ENCODE measurements at regions not wholly inside any gene's neighbourhood (a gene's known extent, or its start where the extent isn't known, plus 50 kb on each side); places are given as distances from the start of the nearest gene placed in this dataset.

GRCh38 chr7:82534684-82535083 is 91.1 kb upstream of the CACNA2D1 start:
- Histone ChIP-seq H4K20me1 (ENCODE audit: low read depth, low read length) (no peaks in the 10 kb centered on the region), H2AFZ (ENCODE audit: low read depth, low read length, severe bottlenecking) (no peak overlapping the region), H3K4me3 (ENCODE audit: insufficient read depth, low read length, poor library complexity, severe bottlenecking) (no peak overlapping the region), H3K36me3 (ENCODE audit: low read length) (no peaks in the 10 kb centered on the region), H3K9me2 (replicated peaks; ENCODE audit: insufficient read depth, low read length) (no peaks in the 10 kb centered on the region), H3K9ac (ENCODE audit: low read length) (no peak overlapping the region), H3K9me3 (ENCODE audit: insufficient read depth, low read length) (no peaks in the 10 kb centered on the region), H3K79me2 (ENCODE audit: insufficient read depth, low read length) (no peaks in the 10 kb centered on the region), H3K27ac (ENCODE audit: low read depth, low read length) (no peak overlapping the region), H3K4me2 (ENCODE audit: low read depth, low read length, poor library complexity, severe bottlenecking) (no peak overlapping the region), H3F3A (ENCODE audit: insufficient read depth) (no peaks in the 10 kb centered on the region), H3K27me3 (ENCODE audit: low read length) (no peaks in the 10 kb centered on the region)
- TF ChIP-seq EZH2phosphoT487 (conservative IDR thresholded peaks at IDR 0.05; ENCODE audit: low read length): no peak
- no peak for TF ChIP-seq CTCF (IDR thresholded peaks at IDR 0.05; ENCODE audit: insufficient read depth, low read length, poor library complexity, severe bottlenecking)

- Histone ChIP-seq H3K9me3 (ENCODE audit: insufficient read depth, low read length) (no peaks in the 10 kb centered on the region), H3K79me2 (ENCODE audit: insufficient read depth, low read length) (no peaks in the 10 kb centered on the region), H3F3A (ENCODE audit: insufficient read depth) (no peaks in the 10 kb centered on the region), H3K36me3 (ENCODE audit: low read length) (no peaks in the 10 kb centered on the region), H3K4me2 (ENCODE audit: low read depth, low read length, poor library complexity, severe bottlenecking) (no peak overlapping the region), H3K9ac (ENCODE audit: low read length) (no peak overlapping the region), H3K27me3 (ENCODE audit: low read length) (no peaks in the 10 kb centered on the region), H3K4me3 (ENCODE audit: insufficient read depth, low read length, poor library complexity, severe bottlenecking) (no peak overlapping the region), H3K27ac (ENCODE audit: low read depth, low read length) (no peak overlapping the region), H4K20me1 (ENCODE audit: low read depth, low read length) (no peaks in the 10 kb centered on the region), H2AFZ (ENCODE audit: low read depth, low read length, severe bottlenecking) (no peak overlapping the region), H3K9me2 (replicated peaks; ENCODE audit: insufficient read depth, low read length) (no peaks in the 10 kb centered on the region)
- TF ChIP-seq EZH2phosphoT487 (conservative IDR thresholded peaks at IDR 0.05; ENCODE audit: low read length) (no peak), CTCF (IDR thresholded peaks at IDR 0.05; ENCODE audit: insufficient read depth, low read length, poor library complexity, severe bottlenecking) (no peak)
These were observed 86.8 kb upstream of the CACNA2D1 start for GRCh38 chr7:82530361-82530760.

GRCh38 chr7:82528577-82529310 is 85.2 kb upstream of the CACNA2D1 start:
- H3F3A ChIP-seq (ENCODE audit: insufficient read depth): no peaks in the 10 kb centered on the region
- no peaks in the 10 kb centered on the region for H3K36me3 ChIP-seq (ENCODE audit: low read length)
- TF ChIP-seq EZH2phosphoT487 (conservative IDR thresholded peaks at IDR 0.05; ENCODE audit: low read length) (no peak), CTCF (IDR thresholded peaks at IDR 0.05; ENCODE audit: insufficient read depth, low read length, poor library complexity, severe bottlenecking) (no peak)
- H3K9me3 ChIP-seq (ENCODE audit: insufficient read depth, low read length): no peaks in the 10 kb centered on the region
- no peaks in the 10 kb centered on the region for H3K9me2 ChIP-seq (replicated peaks; ENCODE audit: insufficient read depth, low read length)
- no peak overlapping the region for H3K4me3 ChIP-seq (ENCODE audit: insufficient read depth, low read length, poor library complexity, severe bottlenecking)
- H3K27me3 ChIP-seq (ENCODE audit: low read length): no peaks in the 10 kb centered on the region
- no peaks in the 10 kb centered on the region for H4K20me1 ChIP-seq (ENCODE audit: low read depth, low read length)
- no peak overlapping the region for H3K4me2 ChIP-seq (ENCODE audit: low read depth, low read length, poor library complexity, severe bottlenecking)
- no peak overlapping the region for H3K27ac ChIP-seq (ENCODE audit: low read depth, low read length)
- no peak overlapping the region for H2AFZ ChIP-seq (ENCODE audit: low read depth, low read length, severe bottlenecking)
- no peaks in the 10 kb centered on the region for H3K79me2 ChIP-seq (ENCODE audit: insufficient read depth, low read length)
- H3K9ac ChIP-seq (ENCODE audit: low read length): no peak overlapping the region
